Cerebellar cortex (tissue), 1 donor: ENCODE measurements at regions not wholly inside any gene's neighbourhood (a gene's known extent, or its start where the extent isn't known, plus 50 kb on each side); places are given as distances from the start of the nearest gene placed in this dataset.

Source experiments
- DNase-seq: peaks from one replicate; pipeline ENCODE4 v3.0.0-alpha.2; 2015; ENCODE audit warnings: low spot score

GRCh38 chr5:60185231-60186099 is 291.9 kb upstream of the PDE4D start:
- no peak for DNase-seq

GRCh38 chr5:60184606-60185005 is 291.1 kb upstream of the PDE4D start:
- DNase-seq = no peak

- no peak for DNase-seq
Measured at GRCh38 chr5:60183881-60184280, 290.4 kb upstream of the PDE4D start.

GRCh38 chr5:60178101-60178500 is 284.6 kb upstream of the PDE4D start:
- no peak for DNase-seq

- no peak for DNase-seq
Measured at GRCh38 chr5:60177596-60177995, 284.1 kb upstream of the PDE4D start.

GRCh38 chr5:60173667-60174066 is 280.1 kb upstream of the PDE4D start:
- no peak for DNase-seq

GRCh38 chr5:60163762-60164161 is 270.2 kb upstream of the PDE4D start:
- no peak for DNase-seq

GRCh38 chr5:60162441-60162840 is 268.9 kb upstream of the PDE4D start:
- no peak for DNase-seq

- peak; percentile 8 for DNase-seq
Measured at GRCh38 chr5:60161340-60161934, 267.9 kb upstream of the PDE4D start.

- no peak for DNase-seq
Measured at GRCh38 chr5:60149081-60149480, 255.6 kb upstream of the PDE4D start.

GRCh38 chr5:60148366-60148765 is 254.8 kb upstream of the PDE4D start:
- DNase-seq = no peak

GRCh38 chr5:60147791-60148190 is 254.3 kb upstream of the PDE4D start:
- DNase-seq = no peak

- no peak for DNase-seq
Measured at GRCh38 chr5:60143942-60144549, 250.5 kb upstream of the PDE4D start.

GRCh38 chr5:60141119-60141518 is 247.6 kb upstream of the PDE4D start:
- no peak for DNase-seq

- no peak for DNase-seq
Measured at GRCh38 chr5:60136841-60137240, 243.3 kb upstream of the PDE4D start.

- DNase-seq = no peak
Measured at GRCh38 chr5:60131504-60131903, 238.0 kb upstream of the PDE4D start.

- DNase-seq = no peak
Measured at GRCh38 chr5:60125636-60126035, 232.1 kb upstream of the PDE4D start.

GRCh38 chr5:60102961-60103693 is 209.6 kb upstream of the PDE4D start:
- DNase-seq = no peak

- DNase-seq = no peak
Measured at GRCh38 chr5:60101573-60101972, 208.0 kb upstream of the PDE4D start.

- DNase-seq = no peak
Measured at GRCh38 chr5:60092671-60093422, 199.3 kb upstream of the PDE4D start.

- DNase-seq = no peak
Measured at GRCh38 chr5:60086583-60086982, 193.1 kb upstream of the PDE4D start.

GRCh38 chr5:60084226-60084625 is 190.7 kb upstream of the PDE4D start:
- no peak for DNase-seq
